K562 (cell line): ENCODE measurements at regions not wholly inside any gene's neighbourhood (a gene's known extent, or its start where the extent isn't known, plus 50 kb on each side); places are given as distances from the start of the nearest gene placed in this dataset.

Experiments
- CREM ChIP-seq: IDR thresholded peaks from 2 replicates; pipeline ENCODE4 v1.6.1; 2014; ENCODE audit warnings: antibody characterized with exemption, low read depth
- JUN ChIP-seq, 2 experiments: sonication (generic) in 1 of 2; formaldehyde crosslinking in 1 of 2; IDR thresholded peaks; 2 replicates each; pipeline versions ENCODE4 v1.6.1 to v1.8.0; 2012 to 2022; ENCODE audit warnings: borderline replicate concordance in 2 of 2, mild to moderate bottlenecking in 2 of 2, improper control_type of control experiment in 1 of 2, low read depth in 1 of 2, low read length in 1 of 2, missing genetic modification reagents in 1 of 2
- NCOA2 ChIP-seq, 2 experiments: fragments of 450-650 bp; IDR thresholded peaks; 2 replicates each; pipeline ENCODE4 v1.6.1; 2018; ENCODE audit warnings: mild to moderate bottlenecking in 2 of 2, moderate library complexity in 1 of 2; ENCODE audit not compliant: partially characterized antibody in 2 of 2
- NRF1 ChIP-seq, 2 experiments: fragments of 450-650 bp; IDR thresholded peaks in 1 of 2; conservative IDR thresholded peaks in 1 of 2; 2 replicates each; pipeline ENCODE4 v1.6.1; 2014; ENCODE audit warnings: mild to moderate bottlenecking in 2 of 2
- OTX1 ChIP-seq: fragments of 450-650 bp; formaldehyde crosslinking; IDR thresholded peaks from 2 replicates; pipeline ENCODE4 v1.4.0; 2022; ENCODE audit warnings: mild to moderate bottlenecking
- POLR2AphosphoS5 ChIP-seq: IDR thresholded peaks from 2 replicates; pipeline ENCODE4 v1.6.1; 2011; ENCODE audit warnings: mild to moderate bottlenecking, low read depth, low read length, moderate library complexity; ENCODE audit not compliant: control insufficient read depth, insufficient read depth
- RBBP5 ChIP-seq: fragments of 200-600 bp; sonication (generic); IDR thresholded peaks from 2 replicates; pipeline ENCODE4 v1.6.1; 2012; ENCODE audit warnings: borderline replicate concordance, mild to moderate bottlenecking, low read length, control low read depth, inconsistent platforms; ENCODE audit not compliant: insufficient read depth, poor library complexity, severe bottlenecking
- ZBED1 ChIP-seq: IDR thresholded peaks from 2 replicates; pipeline ENCODE4 v1.6.1; 2014
- ZFP36 ChIP-seq: fragments of 150-350 bp; IDR thresholded peaks from 2 replicates; pipeline ENCODE4 v1.6.1; 2018; ENCODE audit warnings: low read length, low read depth; ENCODE audit not compliant: partially characterized antibody
- TF ChIP-seq, protein P1 (sequence below): sonication (generic); formaldehyde crosslinking; IDR thresholded peaks from 2 replicates; pipeline ENCODE4 v1.9.0; 2022; ENCODE audit warnings: mild to moderate bottlenecking, missing genetic modification reagents
- TF ChIP-seq, protein P2 (sequence below): sonication (generic); formaldehyde crosslinking; IDR thresholded peaks from 2 replicates; pipeline ENCODE4 v1.8.0; 2022; ENCODE audit warnings: missing genetic modification reagents, mild to moderate bottlenecking, borderline replicate concordance
- TF ChIP-seq, protein P3 (sequence below): sonication (generic); formaldehyde crosslinking; IDR thresholded peaks from 2 replicates; pipeline ENCODE4 v1.8.0; 2022; ENCODE audit warnings: mild to moderate bottlenecking, low read depth, missing genetic modification reagents
- TF ChIP-seq, protein P4 (sequence below), 3 experiments: IDR thresholded peaks in 2 of 3; conservative IDR thresholded peaks in 1 of 3; 2 replicates each; pipeline ENCODE4 v1.5.1; 2011 to 2012; ENCODE audit warnings: low read length in 3 of 3, mild to moderate bottlenecking in 3 of 3, control low read depth in 2 of 3, improper control_type of control experiment in 1 of 3, inconsistent platforms in 1 of 3, low read depth in 1 of 3, mixed read lengths in 1 of 3, moderate library complexity in 1 of 3; ENCODE audit not compliant: insufficient read depth in 2 of 3
- TF ChIP-seq, protein P5 (sequence below): fragments of 450-650 bp; IDR thresholded peaks from one replicate; pipeline ENCODE4 v1.6.1; 2018; ENCODE audit warnings: mild to moderate bottlenecking, moderate library complexity; ENCODE audit not compliant: partially characterized antibody

DNA sequence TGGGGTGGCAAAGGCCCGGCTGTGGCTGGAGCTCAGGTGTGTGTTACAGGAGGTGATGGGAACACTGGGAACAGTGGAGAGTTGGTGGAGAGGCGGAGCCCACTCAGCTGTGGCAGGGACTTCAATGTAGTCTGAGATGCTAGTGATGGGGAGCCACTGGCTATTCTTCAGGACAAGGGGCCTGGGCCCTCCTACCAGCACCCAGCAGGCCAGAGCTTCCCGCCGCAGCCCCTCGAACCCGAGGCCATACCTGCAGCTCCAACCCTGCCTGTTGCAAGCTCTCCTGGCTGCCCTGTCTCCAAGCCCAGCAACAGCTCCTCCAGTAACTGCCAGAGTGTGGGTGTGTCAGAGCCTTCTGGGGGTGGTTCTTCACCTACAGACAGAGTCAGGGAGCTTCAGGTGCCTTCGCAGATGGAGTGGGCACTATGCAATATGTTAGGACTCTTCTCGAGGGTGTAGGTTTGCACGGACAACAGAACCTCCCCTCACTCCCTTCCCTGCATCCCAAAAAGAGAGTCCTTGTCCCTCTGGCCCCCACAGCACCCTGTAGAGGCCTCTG lies 146.2 kb upstream of the MLN start:
- TF ChIP-seq NRF1 (conservative IDR thresholded peaks at IDR 0.05 in 1 of 2, IDR thresholded peaks at IDR 0.05 in 1 of 2), result no peak
- TF ChIP-seq, protein P1, sequence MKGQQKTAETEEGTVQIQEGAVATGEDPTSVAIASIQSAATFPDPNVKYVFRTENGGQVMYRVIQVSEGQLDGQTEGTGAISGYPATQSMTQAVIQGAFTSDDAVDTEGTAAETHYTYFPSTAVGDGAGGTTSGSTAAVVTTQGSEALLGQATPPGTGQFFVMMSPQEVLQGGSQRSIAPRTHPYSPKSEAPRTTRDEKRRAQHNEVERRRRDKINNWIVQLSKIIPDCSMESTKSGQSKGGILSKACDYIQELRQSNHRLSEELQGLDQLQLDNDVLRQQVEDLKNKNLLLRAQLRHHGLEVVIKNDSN, result no peak
- no peak for TF ChIP-seq POLR2AphosphoS5
- TF ChIP-seq, protein P2, sequence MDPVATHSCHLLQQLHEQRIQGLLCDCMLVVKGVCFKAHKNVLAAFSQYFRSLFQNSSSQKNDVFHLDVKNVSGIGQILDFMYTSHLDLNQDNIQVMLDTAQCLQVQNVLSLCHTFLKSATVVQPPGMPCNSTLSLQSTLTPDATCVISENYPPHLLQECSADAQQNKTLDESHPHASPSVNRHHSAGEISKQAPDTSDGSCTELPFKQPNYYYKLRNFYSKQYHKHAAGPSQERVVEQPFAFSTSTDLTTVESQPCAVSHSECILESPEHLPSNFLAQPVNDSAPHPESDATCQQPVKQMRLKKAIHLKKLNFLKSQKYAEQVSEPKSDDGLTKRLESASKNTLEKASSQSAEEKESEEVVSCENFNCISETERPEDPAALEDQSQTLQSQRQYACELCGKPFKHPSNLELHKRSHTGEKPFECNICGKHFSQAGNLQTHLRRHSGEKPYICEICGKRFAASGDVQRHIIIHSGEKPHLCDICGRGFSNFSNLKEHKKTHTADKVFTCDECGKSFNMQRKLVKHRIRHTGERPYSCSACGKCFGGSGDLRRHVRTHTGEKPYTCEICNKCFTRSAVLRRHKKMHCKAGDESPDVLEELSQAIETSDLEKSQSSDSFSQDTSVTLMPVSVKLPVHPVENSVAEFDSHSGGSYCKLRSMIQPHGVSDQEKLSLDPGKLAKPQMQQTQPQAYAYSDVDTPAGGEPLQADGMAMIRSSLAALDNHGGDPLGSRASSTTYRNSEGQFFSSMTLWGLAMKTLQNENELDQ (CRISPR knock-in tag), result no peak
- TF ChIP-seq NCOA2 (IDR thresholded peaks at IDR 0.05; ENCODE audit: partially characterized antibody in 2 of 2), result no peak
- TF ChIP-seq, protein P3, sequence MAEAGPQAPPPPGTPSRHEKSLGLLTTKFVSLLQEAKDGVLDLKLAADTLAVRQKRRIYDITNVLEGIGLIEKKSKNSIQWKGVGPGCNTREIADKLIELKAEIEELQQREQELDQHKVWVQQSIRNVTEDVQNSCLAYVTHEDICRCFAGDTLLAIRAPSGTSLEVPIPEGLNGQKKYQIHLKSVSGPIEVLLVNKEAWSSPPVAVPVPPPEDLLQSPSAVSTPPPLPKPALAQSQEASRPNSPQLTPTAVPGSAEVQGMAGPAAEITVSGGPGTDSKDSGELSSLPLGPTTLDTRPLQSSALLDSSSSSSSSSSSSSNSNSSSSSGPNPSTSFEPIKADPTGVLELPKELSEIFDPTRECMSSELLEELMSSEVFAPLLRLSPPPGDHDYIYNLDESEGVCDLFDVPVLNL (CRISPR knock-in tag), result no peak
- no peak for TF ChIP-seq CREM
- no peak for TF ChIP-seq RBBP5
- TF ChIP-seq, protein P4, sequence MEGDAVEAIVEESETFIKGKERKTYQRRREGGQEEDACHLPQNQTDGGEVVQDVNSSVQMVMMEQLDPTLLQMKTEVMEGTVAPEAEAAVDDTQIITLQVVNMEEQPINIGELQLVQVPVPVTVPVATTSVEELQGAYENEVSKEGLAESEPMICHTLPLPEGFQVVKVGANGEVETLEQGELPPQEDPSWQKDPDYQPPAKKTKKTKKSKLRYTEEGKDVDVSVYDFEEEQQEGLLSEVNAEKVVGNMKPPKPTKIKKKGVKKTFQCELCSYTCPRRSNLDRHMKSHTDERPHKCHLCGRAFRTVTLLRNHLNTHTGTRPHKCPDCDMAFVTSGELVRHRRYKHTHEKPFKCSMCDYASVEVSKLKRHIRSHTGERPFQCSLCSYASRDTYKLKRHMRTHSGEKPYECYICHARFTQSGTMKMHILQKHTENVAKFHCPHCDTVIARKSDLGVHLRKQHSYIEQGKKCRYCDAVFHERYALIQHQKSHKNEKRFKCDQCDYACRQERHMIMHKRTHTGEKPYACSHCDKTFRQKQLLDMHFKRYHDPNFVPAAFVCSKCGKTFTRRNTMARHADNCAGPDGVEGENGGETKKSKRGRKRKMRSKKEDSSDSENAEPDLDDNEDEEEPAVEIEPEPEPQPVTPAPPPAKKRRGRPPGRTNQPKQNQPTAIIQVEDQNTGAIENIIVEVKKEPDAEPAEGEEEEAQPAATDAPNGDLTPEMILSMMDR (IDR thresholded peaks at IDR 0.05 in 2 of 3, conservative IDR thresholded peaks at IDR 0.05 in 1 of 3; ENCODE audit: insufficient read depth in 2 of 3, low read depth in 1 of 3, low read length in 3 of 3), result no peak
- no peak for TF ChIP-seq ZFP36
- no peak for TF ChIP-seq JUN (IDR thresholded peaks at IDR 0.05; ENCODE audit: borderline replicate concordance, low read depth, low read length)
- no peak for TF ChIP-seq JUN (CRISPR knock-in tag; IDR thresholded peaks at IDR 0.05; ENCODE audit: borderline replicate concordance)
- no peak for TF ChIP-seq OTX1 (CRISPR knock-in tag)
- TF ChIP-seq, protein P5, sequence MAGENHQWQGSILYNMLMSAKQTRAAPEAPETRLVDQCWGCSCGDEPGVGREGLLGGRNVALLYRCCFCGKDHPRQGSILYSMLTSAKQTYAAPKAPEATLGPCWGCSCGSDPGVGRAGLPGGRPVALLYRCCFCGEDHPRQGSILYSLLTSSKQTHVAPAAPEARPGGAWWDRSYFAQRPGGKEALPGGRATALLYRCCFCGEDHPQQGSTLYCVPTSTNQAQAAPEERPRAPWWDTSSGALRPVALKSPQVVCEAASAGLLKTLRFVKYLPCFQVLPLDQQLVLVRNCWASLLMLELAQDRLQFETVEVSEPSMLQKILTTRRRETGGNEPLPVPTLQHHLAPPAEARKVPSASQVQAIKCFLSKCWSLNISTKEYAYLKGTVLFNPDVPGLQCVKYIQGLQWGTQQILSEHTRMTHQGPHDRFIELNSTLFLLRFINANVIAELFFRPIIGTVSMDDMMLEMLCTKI, result no peak
- no peak for TF ChIP-seq ZBED1
